ENCODE measurements at regions not wholly inside any gene's neighbourhood (a gene's known extent, or its start where the extent isn't known, plus 50 kb on each side); places are given as distances from the start of the nearest gene placed in this dataset.

DNA sequence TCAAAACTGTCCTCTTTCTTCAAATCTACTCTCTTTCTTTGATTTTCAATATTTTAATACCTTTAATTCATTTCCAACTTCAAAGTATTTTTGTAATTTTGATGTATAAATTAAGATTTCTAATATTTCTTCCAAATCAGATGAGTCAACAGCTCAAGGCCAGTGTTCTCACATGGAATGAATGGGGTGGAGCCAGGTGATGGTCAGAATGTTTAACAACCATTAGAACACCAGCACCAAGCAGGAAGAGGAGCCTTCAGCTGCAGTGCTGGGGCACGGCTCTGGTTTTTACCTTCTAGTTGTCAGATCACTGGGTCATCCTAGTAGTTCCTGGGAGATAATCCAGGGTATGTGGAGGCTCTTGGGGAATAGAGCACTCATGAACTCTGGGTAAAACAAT, 494.5 kb upstream of the PDZRN3 start:
- TF ChIP-seq POLR2A (IDR thresholded peaks at IDR 0.05), result no peak
- TF ChIP-seq, protein P1, sequence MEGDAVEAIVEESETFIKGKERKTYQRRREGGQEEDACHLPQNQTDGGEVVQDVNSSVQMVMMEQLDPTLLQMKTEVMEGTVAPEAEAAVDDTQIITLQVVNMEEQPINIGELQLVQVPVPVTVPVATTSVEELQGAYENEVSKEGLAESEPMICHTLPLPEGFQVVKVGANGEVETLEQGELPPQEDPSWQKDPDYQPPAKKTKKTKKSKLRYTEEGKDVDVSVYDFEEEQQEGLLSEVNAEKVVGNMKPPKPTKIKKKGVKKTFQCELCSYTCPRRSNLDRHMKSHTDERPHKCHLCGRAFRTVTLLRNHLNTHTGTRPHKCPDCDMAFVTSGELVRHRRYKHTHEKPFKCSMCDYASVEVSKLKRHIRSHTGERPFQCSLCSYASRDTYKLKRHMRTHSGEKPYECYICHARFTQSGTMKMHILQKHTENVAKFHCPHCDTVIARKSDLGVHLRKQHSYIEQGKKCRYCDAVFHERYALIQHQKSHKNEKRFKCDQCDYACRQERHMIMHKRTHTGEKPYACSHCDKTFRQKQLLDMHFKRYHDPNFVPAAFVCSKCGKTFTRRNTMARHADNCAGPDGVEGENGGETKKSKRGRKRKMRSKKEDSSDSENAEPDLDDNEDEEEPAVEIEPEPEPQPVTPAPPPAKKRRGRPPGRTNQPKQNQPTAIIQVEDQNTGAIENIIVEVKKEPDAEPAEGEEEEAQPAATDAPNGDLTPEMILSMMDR (IDR thresholded peaks at IDR 0.05), result no peak
- Histone ChIP-seq H3K9me3 (no peaks in the 10 kb centered on the region), H3K36me3 (no peaks in the 10 kb centered on the region), H3K4me1 (no peaks in the 10 kb centered on the region), H3K27me3 (no peaks in the 10 kb centered on the region), H3K27ac (no peak overlapping the region), H3K4me3 (no peak overlapping the region)
- no peak for DNase-seq

DNA sequence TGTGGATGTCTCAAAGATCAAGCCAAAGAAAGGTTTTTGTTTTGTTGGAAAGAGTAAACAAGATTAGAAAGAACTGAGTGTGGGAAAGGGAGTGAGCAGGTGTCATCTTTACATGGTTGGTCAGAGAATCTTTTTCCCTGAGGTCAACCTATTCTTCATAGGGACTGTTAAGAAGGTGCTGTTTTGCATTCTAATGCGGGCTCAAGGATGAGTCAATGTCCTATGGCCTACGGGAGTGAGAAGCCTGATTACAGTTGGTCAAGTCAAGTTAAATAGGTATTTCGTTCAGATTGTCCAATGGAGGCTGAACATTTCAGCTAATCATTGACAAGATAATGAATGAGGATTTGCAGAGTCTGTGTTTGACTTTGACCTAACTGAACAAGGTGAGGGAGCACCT, 491.2 kb upstream of the PDZRN3 start:
- H3K36me3 ChIP-seq, result no peaks in the 10 kb centered on the region
- no peak for DNase-seq
- H3K4me3 ChIP-seq, result no peak overlapping the region
- TF ChIP-seq, protein P1 (IDR thresholded peaks at IDR 0.05), result no peak
- TF ChIP-seq POLR2A (IDR thresholded peaks at IDR 0.05), result no peak
- no peaks in the 10 kb centered on the region for H3K4me1 ChIP-seq
- H3K9me3 ChIP-seq, result no peaks in the 10 kb centered on the region
- no peak overlapping the region for H3K27ac ChIP-seq
- no peaks in the 10 kb centered on the region for H3K27me3 ChIP-seq

DNA sequence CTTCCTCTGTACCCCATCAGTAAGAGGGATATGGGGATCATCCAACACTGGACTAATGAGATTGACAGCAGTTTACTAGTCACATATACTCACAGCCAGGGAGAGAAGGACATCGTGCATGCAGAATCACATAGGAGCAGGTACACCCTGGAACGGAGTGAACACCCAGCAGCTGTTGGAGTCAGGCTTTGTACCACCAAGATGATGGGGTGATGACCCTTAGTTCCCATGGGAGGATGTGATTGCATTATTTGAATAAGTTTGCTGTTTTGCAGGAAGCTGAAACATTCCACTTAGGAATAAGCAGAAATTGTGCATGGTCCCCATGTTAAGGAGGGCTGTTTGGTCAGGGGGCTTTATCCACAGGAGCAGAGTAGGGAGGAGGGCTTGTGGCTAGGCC, 482.7 kb upstream of the PDZRN3 start:
- DNase-seq, result no peak
- Histone ChIP-seq H3K36me3 (no peaks in the 10 kb centered on the region), H3K4me3 (no peak overlapping the region), H3K27ac (no peak overlapping the region), H3K27me3 (no peaks in the 10 kb centered on the region), H3K9me3 (no peaks in the 10 kb centered on the region), H3K4me1 (no peaks in the 10 kb centered on the region)
- TF ChIP-seq POLR2A (IDR thresholded peaks at IDR 0.05), result no peak
- TF ChIP-seq, protein P1 (IDR thresholded peaks at IDR 0.05), result no peak

DNA sequence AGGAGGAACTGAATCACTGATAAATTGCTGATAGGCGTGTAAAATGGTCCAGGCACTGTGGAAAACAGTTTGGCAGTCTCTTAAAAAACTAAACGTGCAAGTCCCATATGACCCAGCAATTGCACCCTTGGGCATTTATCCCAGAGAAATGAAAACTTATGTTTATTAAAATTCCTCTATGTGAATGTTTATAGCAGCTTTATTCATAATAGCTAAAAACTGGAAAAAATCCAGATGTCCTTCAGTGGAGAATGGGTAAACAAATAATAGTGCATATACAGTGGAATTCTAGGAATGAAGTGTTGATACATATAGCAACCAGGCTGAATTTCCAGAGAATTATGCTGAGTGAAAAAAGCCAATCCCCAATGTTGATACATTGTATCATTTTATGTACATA, 482.2 kb upstream of the PDZRN3 start:
- H3K36me3 ChIP-seq, result no peaks in the 10 kb centered on the region
- no peaks in the 10 kb centered on the region for H3K4me1 ChIP-seq
- no peaks in the 10 kb centered on the region for H3K27me3 ChIP-seq
- H3K9me3 ChIP-seq, result no peaks in the 10 kb centered on the region
- H3K27ac ChIP-seq, result no peak overlapping the region
- TF ChIP-seq, protein P1 (IDR thresholded peaks at IDR 0.05), result no peak
- TF ChIP-seq POLR2A (IDR thresholded peaks at IDR 0.05), result no peak
- no peak overlapping the region for H3K4me3 ChIP-seq
- DNase-seq, result no peak

DNA sequence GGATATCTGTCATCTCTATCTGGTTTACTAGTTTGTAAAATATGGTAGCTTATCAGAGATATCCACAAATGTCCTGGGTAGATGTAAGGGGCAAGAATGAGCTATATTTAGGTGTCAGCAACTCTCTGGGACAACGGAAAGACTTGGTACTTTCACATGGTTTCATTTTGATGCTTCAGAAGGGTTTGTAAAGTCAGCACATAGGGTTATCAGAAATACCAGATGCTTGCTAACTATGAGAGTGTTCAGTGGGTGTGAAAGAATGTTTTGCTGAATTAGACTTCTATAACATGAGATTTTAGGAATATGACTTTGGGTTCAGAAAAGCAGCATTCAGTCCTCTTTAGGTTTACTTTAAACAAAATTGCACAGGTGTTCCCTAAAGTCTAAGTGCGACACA, 466.5 kb upstream of the PDZRN3 start:
- TF ChIP-seq, protein P1 (IDR thresholded peaks at IDR 0.05), result no peak
- TF ChIP-seq POLR2A (IDR thresholded peaks at IDR 0.05), result no peak
- no peak overlapping the region for H3K27ac ChIP-seq
- DNase-seq, result no peak
- H3K4me3 ChIP-seq, result no peak overlapping the region
- no peaks in the 10 kb centered on the region for H3K4me1 ChIP-seq
- no peaks in the 10 kb centered on the region for H3K36me3 ChIP-seq
- no peaks in the 10 kb centered on the region for H3K27me3 ChIP-seq
- no peaks in the 10 kb centered on the region for H3K9me3 ChIP-seq

DNA sequence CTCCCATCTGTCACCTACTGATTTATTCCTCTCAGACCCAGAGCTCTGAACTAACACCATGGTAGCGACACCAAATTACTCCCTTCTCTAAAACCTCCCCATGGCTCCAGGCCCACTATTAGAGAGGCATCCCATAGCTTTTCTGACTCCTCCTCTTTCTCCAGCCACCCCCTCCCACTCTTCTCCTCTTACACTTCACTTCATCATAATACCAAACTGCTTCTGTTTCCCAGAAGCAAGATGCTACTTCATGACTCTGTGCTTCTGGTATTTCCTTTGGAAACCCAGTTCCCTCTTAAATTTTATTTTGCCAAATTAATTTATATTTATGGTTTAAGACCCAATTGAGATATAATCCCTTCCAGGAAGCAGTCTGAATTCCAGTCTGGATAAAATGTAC, 465.1 kb upstream of the PDZRN3 start:
- Histone ChIP-seq H3K36me3 (no peaks in the 10 kb centered on the region), H3K4me3 (no peak overlapping the region), H3K9me3 (no peaks in the 10 kb centered on the region), H3K27me3 (no peaks in the 10 kb centered on the region), H3K4me1 (no peaks in the 10 kb centered on the region), H3K27ac (no peak overlapping the region)
- TF ChIP-seq, protein P1 (IDR thresholded peaks at IDR 0.05), result no peak
- no peak for TF ChIP-seq POLR2A (IDR thresholded peaks at IDR 0.05)
- DNase-seq, result no peak

Measured in Peyer's patch (tissue), 4 donors.